H4 (cell line): ENCODE measurements at regions not wholly inside any gene's neighbourhood (a gene's known extent, or its start where the extent isn't known, plus 50 kb on each side); places are given as distances from the start of the nearest gene placed in this dataset.

Experiments
- DNase-seq: peaks from one replicate; pipeline ENCODE4 v3.0.0-alpha.2; 2015; ENCODE audit warnings: low spot score

DNA sequence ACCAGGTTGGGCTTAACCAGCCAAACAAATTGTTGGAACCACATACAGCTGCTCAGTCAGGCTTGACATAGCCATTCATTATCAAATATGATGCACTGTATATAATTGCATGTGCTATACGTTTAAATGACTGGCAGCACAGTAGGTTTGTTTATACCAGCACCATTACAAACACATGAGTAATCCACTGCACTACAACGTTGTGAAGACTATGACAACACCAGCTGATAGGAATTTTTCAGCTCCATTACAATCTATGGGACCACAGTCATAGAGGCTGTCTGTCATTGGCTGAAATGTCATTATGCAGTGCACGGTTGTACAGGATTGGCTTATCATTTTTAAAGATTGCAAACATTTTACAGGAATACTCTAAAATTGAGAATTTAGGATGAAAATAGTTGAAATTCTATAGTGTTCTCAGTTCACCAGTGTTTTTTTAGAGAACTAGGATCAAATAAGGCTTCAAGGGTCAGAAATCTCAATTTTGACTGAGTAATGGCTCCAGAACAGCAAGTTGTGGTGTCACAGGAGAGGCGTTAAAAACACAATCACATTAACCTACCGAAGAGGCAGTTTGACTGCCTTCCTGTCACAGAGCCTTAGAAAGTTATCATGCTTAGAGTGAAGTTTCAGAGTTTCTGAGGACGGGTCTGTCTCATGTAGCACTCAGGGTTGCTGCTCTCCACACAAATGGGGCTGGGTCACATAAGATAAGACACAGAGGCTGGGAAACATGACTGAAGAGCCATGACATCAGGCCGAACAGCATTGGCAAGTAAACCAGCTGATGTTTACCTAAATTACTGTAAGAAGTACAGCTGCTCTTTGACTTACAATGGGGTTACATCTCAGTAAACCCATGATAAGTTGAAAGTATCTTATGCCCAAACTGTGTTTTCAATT lies 60.7 kb upstream of the SMLR1 start:
- no peak for DNase-seq

DNA sequence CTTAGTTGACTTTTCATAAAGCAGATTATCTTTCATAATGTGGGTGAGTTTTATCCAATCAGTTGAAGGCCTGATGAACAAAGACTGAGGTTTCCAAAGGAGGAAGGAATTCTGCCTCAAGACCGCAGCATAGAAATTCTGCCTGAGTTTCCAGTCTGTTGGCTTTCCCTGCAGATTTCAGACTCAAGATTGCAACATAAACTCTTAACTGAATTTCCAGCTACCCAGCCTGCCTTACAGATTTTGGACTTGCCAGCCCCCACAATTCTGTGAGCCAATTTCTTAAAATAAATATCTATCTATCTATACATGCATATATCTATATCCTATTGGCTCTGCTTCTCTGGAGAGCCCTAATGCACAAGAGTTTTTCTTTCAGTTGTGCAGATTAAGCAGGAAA lies 57.3 kb upstream of the SMLR1 start:
- DNase-seq: no peak

- no peak for DNase-seq
These were observed 55.5 kb upstream of the SMLR1 start for GRCh38 chr6:130771741-130772140.

- no peak for DNase-seq
These were observed 53.3 kb upstream of the SMLR1 start for GRCh38 chr6:130773860-130774259.

- no peak for DNase-seq
These were observed 51.7 kb upstream of the SMLR1 start for GRCh38 chr6:130775411-130776012.

GRCh38 chr6:130776287-130776925 lies 50.8 kb upstream of the SMLR1 start:
- no peak for DNase-seq
